ENCODE measurements at regions not wholly inside any gene's neighbourhood (a gene's known extent, or its start where the extent isn't known, plus 50 kb on each side); places are given as distances from the start of the nearest gene placed in this dataset.

GRCh38 chr17:12429116-12429515 is 236.6 kb upstream of the MYOCD start:
- no TSS peak for BruUV-seq (replicated peaks)

GRCh38 chr17:12431188-12431587 is 234.5 kb upstream of the MYOCD start:
- BruUV-seq (replicated peaks), result no TSS peak
- H3K36me3 ChIP-seq (ENCODE audit: control insufficient read depth, insufficient read depth, low read length), result no peaks in the 10 kb centered on the region
- intact Hi-C loops (cut with micrococcal nuclease; ENCODE audit: unreplicated experiment), result no loop called here

More at GRCh38 chr17:12429116-12429515, 236.6 kb upstream of the MYOCD start:
- Histone ChIP-seq H3K4me1 (ENCODE audit: control insufficient read depth, insufficient read depth, low read length) (no peaks in the 10 kb centered on the region), H3K9me3 (ENCODE audit: control insufficient read depth, insufficient read depth, low read depth, low read length) (no peaks in the 10 kb centered on the region), H3K4me3 (ENCODE audit: low read depth in 2 of 2, low read length in 2 of 2) (no peak overlapping the region), H3K27me3 (ENCODE audit: control insufficient read depth, insufficient read depth, low read length) (no peaks in the 10 kb centered on the region), H3K27ac (ENCODE audit: low read length) (no peak overlapping the region), H3K36me3 (ENCODE audit: control insufficient read depth, insufficient read depth, low read length) (no peaks in the 10 kb centered on the region)
- ChIA-PET CTCF (no interaction called here), POLR2A (no interaction called here)
- intact Hi-C loops (cut with micrococcal nuclease; ENCODE audit: unreplicated experiment) (no loop called here), in situ Hi-C loops (cut with HindIII; ENCODE audit: low pct_unique_long_range_greater_than_20kb, low sequenced_read_pairs) (no loop called here)
- TF ChIP-seq POLR2AphosphoS5 (IDR thresholded peaks at IDR 0.05; ENCODE audit: low read depth, low read length) (no peak), TCF7L2 (IDR thresholded peaks at IDR 0.05; ENCODE audit: low read depth, low read length) (no peak), CTCF (IDR thresholded peaks at IDR 0.05) (no peak), SIN3A (IDR thresholded peaks at IDR 0.05; ENCODE audit: borderline replicate concordance, insufficient read depth, low read depth, low read length) (no peak)
- TF ChIP-seq, protein P1, sequence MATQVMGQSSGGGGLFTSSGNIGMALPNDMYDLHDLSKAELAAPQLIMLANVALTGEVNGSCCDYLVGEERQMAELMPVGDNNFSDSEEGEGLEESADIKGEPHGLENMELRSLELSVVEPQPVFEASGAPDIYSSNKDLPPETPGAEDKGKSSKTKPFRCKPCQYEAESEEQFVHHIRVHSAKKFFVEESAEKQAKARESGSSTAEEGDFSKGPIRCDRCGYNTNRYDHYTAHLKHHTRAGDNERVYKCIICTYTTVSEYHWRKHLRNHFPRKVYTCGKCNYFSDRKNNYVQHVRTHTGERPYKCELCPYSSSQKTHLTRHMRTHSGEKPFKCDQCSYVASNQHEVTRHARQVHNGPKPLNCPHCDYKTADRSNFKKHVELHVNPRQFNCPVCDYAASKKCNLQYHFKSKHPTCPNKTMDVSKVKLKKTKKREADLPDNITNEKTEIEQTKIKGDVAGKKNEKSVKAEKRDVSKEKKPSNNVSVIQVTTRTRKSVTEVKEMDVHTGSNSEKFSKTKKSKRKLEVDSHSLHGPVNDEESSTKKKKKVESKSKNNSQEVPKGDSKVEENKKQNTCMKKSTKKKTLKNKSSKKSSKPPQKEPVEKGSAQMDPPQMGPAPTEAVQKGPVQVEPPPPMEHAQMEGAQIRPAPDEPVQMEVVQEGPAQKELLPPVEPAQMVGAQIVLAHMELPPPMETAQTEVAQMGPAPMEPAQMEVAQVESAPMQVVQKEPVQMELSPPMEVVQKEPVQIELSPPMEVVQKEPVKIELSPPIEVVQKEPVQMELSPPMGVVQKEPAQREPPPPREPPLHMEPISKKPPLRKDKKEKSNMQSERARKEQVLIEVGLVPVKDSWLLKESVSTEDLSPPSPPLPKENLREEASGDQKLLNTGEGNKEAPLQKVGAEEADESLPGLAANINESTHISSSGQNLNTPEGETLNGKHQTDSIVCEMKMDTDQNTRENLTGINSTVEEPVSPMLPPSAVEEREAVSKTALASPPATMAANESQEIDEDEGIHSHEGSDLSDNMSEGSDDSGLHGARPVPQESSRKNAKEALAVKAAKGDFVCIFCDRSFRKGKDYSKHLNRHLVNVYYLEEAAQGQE (IDR thresholded peaks at IDR 0.05; ENCODE audit: insufficient read depth in 1 of 2, low read depth in 2 of 2, low read length in 1 of 2), result no peak
- ATAC-seq (no peak), DNase-seq (ENCODE audit: low read depth, low spot score) (no peak)

More at GRCh38 chr17:12431188-12431587, 234.5 kb upstream of the MYOCD start:
- CTCF ChIA-PET, result no interaction called here
- TF ChIP-seq TCF7L2 (IDR thresholded peaks at IDR 0.05; ENCODE audit: low read depth, low read length) (no peak), POLR2AphosphoS5 (IDR thresholded peaks at IDR 0.05; ENCODE audit: low read depth, low read length) (no peak), SIN3A (IDR thresholded peaks at IDR 0.05; ENCODE audit: borderline replicate concordance, insufficient read depth, low read depth, low read length) (no peak), CTCF (IDR thresholded peaks at IDR 0.05) (no peak)
- TF ChIP-seq, protein P1 (IDR thresholded peaks at IDR 0.05; ENCODE audit: insufficient read depth in 1 of 2, low read depth in 2 of 2, low read length in 1 of 2), result no peak
- in situ Hi-C loops (cut with HindIII; ENCODE audit: low pct_unique_long_range_greater_than_20kb, low sequenced_read_pairs), result no loop called here
- DNase-seq (ENCODE audit: low read depth, low spot score) (no peak), ATAC-seq (no peak)
- no peaks in the 10 kb centered on the region for H3K4me1 ChIP-seq (ENCODE audit: control insufficient read depth, insufficient read depth, low read length)
- H3K27ac ChIP-seq (ENCODE audit: low read length), result no peak overlapping the region
- no peaks in the 10 kb centered on the region for H3K27me3 ChIP-seq (ENCODE audit: control insufficient read depth, insufficient read depth, low read length)
- H3K4me3 ChIP-seq (ENCODE audit: low read depth in 2 of 2, low read length in 2 of 2), result no peak overlapping the region
- POLR2A ChIA-PET, result no interaction called here
- no peaks in the 10 kb centered on the region for H3K9me3 ChIP-seq (ENCODE audit: control insufficient read depth, insufficient read depth, low read depth, low read length)
